ENCODE measurements at regions not wholly inside any gene's neighbourhood (a gene's known extent, or its start where the extent isn't known, plus 50 kb on each side); places are given as distances from the start of the nearest gene placed in this dataset.

DNA sequence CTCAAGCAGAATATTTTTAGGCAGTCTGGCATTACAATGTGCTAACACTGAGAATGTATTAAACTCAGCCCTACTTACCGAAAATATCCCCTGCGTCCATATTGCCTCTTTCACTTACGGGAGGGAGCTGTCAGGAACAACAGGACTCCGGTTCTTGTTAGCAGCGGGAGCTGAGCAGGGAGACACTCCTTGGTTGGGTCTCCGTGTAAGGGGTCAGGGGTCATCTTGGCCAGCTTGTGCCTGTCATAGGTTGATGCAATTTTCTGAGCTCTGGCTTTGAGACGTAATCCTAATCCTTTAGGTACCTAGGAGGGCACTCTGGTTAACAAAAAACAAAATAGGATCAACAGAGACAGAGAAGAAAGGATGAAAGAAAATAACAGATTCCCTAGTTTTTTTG is 1477.2 kb downstream of the BRD1 start:
- TF ChIP-seq POLR2A (IDR thresholded peaks at IDR 0.05; ENCODE audit: low read depth, low read length) (no peak), TAF1 (IDR thresholded peaks at IDR 0.05; ENCODE audit: low read depth, low read length) (no peak), POLR2AphosphoS5 (IDR thresholded peaks at IDR 0.05; ENCODE audit: low read depth, low read length) (no peak), SPI1 (IDR thresholded peaks at IDR 0.05; ENCODE audit: low read depth, low read length) (no peak), POU2F2 (IDR thresholded peaks at IDR 0.05; ENCODE audit: low read depth, low read length) (no peak)

All from GM12891 (cell line).